CD4-positive, alpha-beta T cell (primary cell): ENCODE measurements at regions not wholly inside any gene's neighbourhood (a gene's known extent, or its start where the extent isn't known, plus 50 kb on each side); places are given as distances from the start of the nearest gene placed in this dataset.

Experiments
- ATAC-seq: fragments of 200-7000 bp; cut with Tn5 transposase; one replicate; pipeline ENCODE4 v1.10.0; 2022; ENCODE audit warnings: mild to moderate bottlenecking; ENCODE audit not compliant: poor library complexity
- CTCF ChIA-PET: fragments of 350-600 bp; sonication (Branson Sonifier 250); formaldehyde crosslinking; loops from one replicate; lab custom pipeline; 2021; ENCODE audit warnings: antibody characterized with exemption, inconsistent platforms; lab: Charles Lee
- POLR2A ChIA-PET: fragments of 350-600 bp; sonication (Branson Sonifier 250); formaldehyde crosslinking; loops from one replicate; lab custom pipeline; 2021; ENCODE audit warnings: antibody characterized with exemption, inconsistent platforms; lab: Charles Lee
- DNase-seq, 14 experiments: peaks; one replicate each; pipeline ENCODE4 v3.0.0-alpha.2; 2013 to 2020; ENCODE audit warnings: mixed read lengths in 2 of 14
- H3K27ac ChIP-seq, 2 donors: one replicate each; pipeline versions ENCODE4 v1.5.1 to v1.7.0; 2013; ENCODE audit warnings: low read length in 2 of 2, low read depth in 1 of 2, mild to moderate bottlenecking in 1 of 2
- H3K27me3 ChIP-seq, 2 experiments: 1 replicate in 1 of 2; 2 replicates in 1 of 2; pipeline versions ENCODE4 v1.6.1 to v1.7.0; 2013; ENCODE audit warnings: low read length in 2 of 2, control low read depth in 1 of 2, mild to moderate bottlenecking in 1 of 2, moderate library complexity in 1 of 2; ENCODE audit not compliant: insufficient read depth in 2 of 2, control insufficient read depth in 1 of 2
- H3K36me3 ChIP-seq: one replicate; pipeline ENCODE4 v1.6.1; 2013; ENCODE audit warnings: low read length, control low read depth; ENCODE audit not compliant: insufficient read depth
- H3K4me1 ChIP-seq: one replicate; pipeline ENCODE4 v1.6.1; 2013; ENCODE audit warnings: low read length, control low read depth; ENCODE audit not compliant: insufficient read depth
- H3K4me3 ChIP-seq: one replicate; pipeline ENCODE4 v1.5.1; 2013; ENCODE audit warnings: mild to moderate bottlenecking, low read length, moderate library complexity
- H3K9me3 ChIP-seq, 2 experiments: 1 replicate in 1 of 2; 2 replicates in 1 of 2; pipeline versions ENCODE4 v1.6.1 to v1.7.0; 2013; ENCODE audit warnings: low read length in 2 of 2, mild to moderate bottlenecking in 2 of 2, control low read depth in 1 of 2, moderate library complexity in 1 of 2; ENCODE audit not compliant: control insufficient read depth in 1 of 2, insufficient read depth in 1 of 2
- H3K27ac Mint-ChIP-seq: one replicate; pipeline ENCODE4 v1.8.0; 2020; ENCODE audit warnings: mixed read lengths
- H3K27me3 Mint-ChIP-seq: one replicate; pipeline ENCODE4 v1.8.0; 2021; ENCODE audit warnings: mixed read lengths
- H3K36me3 Mint-ChIP-seq: one replicate; pipeline ENCODE4 v1.8.0; 2021; ENCODE audit warnings: low read depth, mixed read lengths
- H3K4me1 Mint-ChIP-seq: one replicate; pipeline ENCODE4 v1.8.0; 2021; ENCODE audit warnings: low read depth, mixed read lengths
- H3K4me3 Mint-ChIP-seq: one replicate; pipeline ENCODE4 v1.8.0; 2020; ENCODE audit warnings: mild to moderate bottlenecking, mixed read lengths
- H3K9me3 Mint-ChIP-seq: one replicate; pipeline ENCODE4 v1.8.0; 2020; ENCODE audit warnings: mixed read lengths
- CTCF ChIP-seq: fragments of 200-600 bp; IDR thresholded peaks from one replicate; pipeline ENCODE4 v1.8.0; 2022; ENCODE audit warnings: antibody characterized with exemption, mild to moderate bottlenecking
- intact Hi-C, 2 experiments: fragments of 100-400 bp; cut with DNase I in 1 of 2; cut with micrococcal nuclease in 1 of 2; formaldehyde crosslinking; loops; one replicate each; pipeline versions ENCODE4 v1.15.1 to v1.9.0; 2023 to 2025; cut with DNase I, micrococcal nuclease

- intact Hi-C loops, result no loop called here
- Histone ChIP-seq H3K4me3 (no peak overlapping the region), H3K36me3 (no peaks in the 10 kb centered on the region), H3K27me3 (no peaks in the 10 kb centered on the region), H3K9me3 (no peaks in the 10 kb centered on the region), H3K4me1 (no peaks in the 10 kb centered on the region), H3K27ac (no peak overlapping the region)
- Mint-ChIP-seq H3K4me1 (peaks cover 33% of the 10 kb centered on the region), H3K27me3 (no peaks in the 10 kb centered on the region), H3K36me3 (no peaks in the 10 kb centered on the region), H3K9me3 (no peaks in the 10 kb centered on the region), H3K4me3 (no peak overlapping the region), H3K27ac (no peak overlapping the region)
- no peak for TF ChIP-seq CTCF
- DNase-seq (no peak), ATAC-seq (peak; percentile 34)
- POLR2A ChIA-PET, result interaction anchor here (1.1 to 2.9 kb wide), 4 partner anchors 15 to 213 kb away, joined by 4 to 9 read pairs (median 6); no protein-coding TSS in a partner anchor
- CTCF ChIA-PET, result no interaction called here
Measured at GRCh38 chr6:156182356-156182755, 594.8 kb upstream of the ARID1B start.

GRCh38 chr6:156181506-156181905 lies 595.7 kb upstream of the ARID1B start:
- no peak for TF ChIP-seq CTCF
- Mint-ChIP-seq H3K9me3 (no peaks in the 10 kb centered on the region), H3K4me3 (no peak overlapping the region), H3K36me3 (no peaks in the 10 kb centered on the region), H3K4me1 (peaks cover 33% of the 10 kb centered on the region), H3K27ac (no peak overlapping the region), H3K27me3 (no peaks in the 10 kb centered on the region)
- Histone ChIP-seq H3K36me3 (no peaks in the 10 kb centered on the region), H3K4me1 (no peaks in the 10 kb centered on the region), H3K27me3 (no peaks in the 10 kb centered on the region), H3K27ac (no peak overlapping the region), H3K4me3 (no peak overlapping the region), H3K9me3 (no peaks in the 10 kb centered on the region)
- ChIA-PET POLR2A (interaction anchor here (1.1 to 2.9 kb wide), 2 partner anchors 16 to 153 kb away, joined by 4 to 9 read pairs; no protein-coding TSS in a partner anchor), CTCF (no interaction called here)
- ATAC-seq (no peak), DNase-seq (no peak)
- intact Hi-C loops, result no loop called here

GRCh38 chr6:156175971-156176421 lies 601.2 kb upstream of the ARID1B start:
- H3K9me3 Mint-ChIP-seq, result no peaks in the 10 kb centered on the region
- no peaks in the 10 kb centered on the region for H3K27me3 ChIP-seq
- no peaks in the 10 kb centered on the region for H3K4me1 Mint-ChIP-seq
- H3K36me3 Mint-ChIP-seq, result no peaks in the 10 kb centered on the region
- H3K9me3 ChIP-seq, result no peaks in the 10 kb centered on the region
- no peak overlapping the region for H3K27ac Mint-ChIP-seq
- no peak overlapping the region for H3K4me3 ChIP-seq
- ChIA-PET POLR2A (no interaction called here), CTCF (no interaction called here)
- no peak overlapping the region for H3K4me3 Mint-ChIP-seq
- ATAC-seq, result no peak
- no peaks in the 10 kb centered on the region for H3K36me3 ChIP-seq
- intact Hi-C loops, result no loop called here
- no peaks in the 10 kb centered on the region for H3K4me1 ChIP-seq
- no peak overlapping the region for H3K27ac ChIP-seq
- no peak for TF ChIP-seq CTCF
- DNase-seq, result no peak
- no peaks in the 10 kb centered on the region for H3K27me3 Mint-ChIP-seq
